Cerebellar nuclear complex (tissue), 1 donor: ENCODE measurements at regions not wholly inside any gene's neighbourhood (a gene's known extent, or its start where the extent isn't known, plus 50 kb on each side); places are given as distances from the start of the nearest gene placed in this dataset.

Experiments used
- DNase-seq, 2 experiments: peaks; one replicate each; lab custom pipeline; 2025; lab: John Stamatoyannopoulos, UW

DNA sequence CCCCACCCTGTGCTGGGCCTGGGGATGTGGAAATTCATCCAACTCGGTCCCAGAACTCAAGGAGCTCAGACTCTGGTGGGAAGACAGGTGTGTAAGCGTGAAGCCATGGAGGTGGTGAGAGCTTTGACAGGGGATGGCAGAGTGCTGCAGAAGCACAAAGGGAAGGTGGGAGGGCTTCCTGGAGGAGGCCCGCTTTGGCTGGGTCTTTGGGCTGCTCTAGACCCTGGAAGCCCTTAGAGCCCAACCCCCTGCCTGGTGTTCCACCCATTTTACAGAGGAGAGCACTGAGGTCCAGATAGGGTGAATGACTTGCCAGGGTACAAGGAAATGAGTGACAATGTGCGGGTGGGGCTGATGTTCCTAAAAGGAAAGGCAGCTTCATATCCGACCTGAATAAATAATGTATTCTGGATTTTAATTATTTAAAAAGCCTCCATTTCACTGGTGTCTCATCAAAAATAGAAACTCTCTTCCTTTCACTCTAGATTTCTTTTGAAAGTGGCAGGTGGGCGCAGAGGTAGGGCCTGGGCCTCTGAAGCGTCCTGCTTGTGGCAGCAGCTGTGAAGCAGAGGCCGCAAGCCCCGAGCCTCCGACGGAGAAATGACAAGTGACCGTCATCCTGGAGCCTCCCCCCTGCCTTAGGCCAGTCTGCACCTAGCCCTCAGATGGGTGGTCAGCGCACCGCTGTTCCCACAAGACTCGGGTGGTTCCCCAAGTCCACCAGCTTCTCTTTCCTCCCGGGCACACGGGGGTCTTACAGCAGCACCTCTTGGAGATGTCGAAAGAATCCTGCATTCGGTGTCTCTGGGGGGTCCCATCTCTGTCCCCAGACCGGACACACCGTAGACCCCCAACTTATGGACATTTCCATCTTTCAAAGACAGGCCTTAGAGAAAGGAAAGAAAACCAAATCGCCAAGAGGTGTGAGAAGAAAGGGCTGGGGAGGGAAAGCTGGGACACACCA lies 71.0 kb upstream of the TAF1B start:
- DNase-seq = no peak

DNA sequence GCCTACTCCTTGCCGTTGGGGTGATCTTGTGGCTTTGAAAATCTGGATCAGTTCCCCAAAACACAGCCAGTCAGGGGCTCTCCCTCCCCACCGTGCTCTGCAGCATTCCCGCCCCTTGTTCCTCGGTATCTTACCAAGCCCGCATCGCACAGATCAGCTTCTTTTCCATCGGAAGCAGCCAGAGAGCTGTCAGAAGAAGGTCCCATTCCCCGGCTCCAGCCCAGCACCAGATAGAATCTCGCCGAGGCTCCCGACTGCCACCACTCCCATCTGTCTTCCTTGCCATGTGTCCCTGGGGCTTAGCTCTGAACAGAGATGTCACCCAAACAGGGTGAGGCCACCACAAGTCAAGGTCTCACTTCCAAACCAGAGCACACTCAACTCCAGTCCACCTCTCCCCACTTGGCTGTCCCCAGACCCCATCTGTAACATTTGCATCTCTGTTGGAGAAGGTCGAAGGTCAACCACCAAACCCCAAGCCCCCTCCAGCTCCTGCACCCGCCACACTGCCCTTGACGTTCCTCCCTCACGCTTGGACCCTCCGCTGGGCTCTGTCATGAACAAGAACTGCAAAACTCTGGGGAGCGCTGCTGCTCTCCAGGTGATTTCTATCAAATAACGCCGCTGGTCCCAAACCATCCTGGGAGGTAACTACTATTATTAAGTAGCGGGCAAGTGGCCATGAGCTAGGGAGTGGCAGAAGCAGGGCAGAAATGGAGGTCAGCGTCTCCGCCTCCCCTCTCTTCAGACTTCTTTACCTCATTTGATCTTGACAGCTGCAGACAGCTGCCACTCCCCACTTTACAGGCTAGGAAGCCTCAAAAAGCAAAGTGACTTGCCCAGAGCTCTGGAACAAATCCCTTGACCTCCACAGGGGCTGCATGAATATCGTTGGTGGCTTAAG lies 70.0 kb upstream of the TAF1B start:
- DNase-seq = no peak

- no peak for DNase-seq
These were observed 69.4 kb upstream of the TAF1B start for GRCh38 chr2:9773903-9774239.

- no peak for DNase-seq
These were observed 69.0 kb upstream of the TAF1B start for GRCh38 chr2:9774266-9774665.

GRCh38 chr2:9775351-9775750 lies 67.9 kb upstream of the TAF1B start:
- DNase-seq = no peak

- no peak for DNase-seq
These were observed 67.1 kb upstream of the TAF1B start for GRCh38 chr2:9775999-9776712.

GRCh38 chr2:9777081-9777480 lies 66.2 kb upstream of the TAF1B start:
- no peak for DNase-seq

- DNase-seq = no peak
These were observed 65.3 kb upstream of the TAF1B start for GRCh38 chr2:9778012-9778411.

GRCh38 chr2:9778471-9779316 lies 64.6 kb upstream of the TAF1B start:
- no peak for DNase-seq

DNA sequence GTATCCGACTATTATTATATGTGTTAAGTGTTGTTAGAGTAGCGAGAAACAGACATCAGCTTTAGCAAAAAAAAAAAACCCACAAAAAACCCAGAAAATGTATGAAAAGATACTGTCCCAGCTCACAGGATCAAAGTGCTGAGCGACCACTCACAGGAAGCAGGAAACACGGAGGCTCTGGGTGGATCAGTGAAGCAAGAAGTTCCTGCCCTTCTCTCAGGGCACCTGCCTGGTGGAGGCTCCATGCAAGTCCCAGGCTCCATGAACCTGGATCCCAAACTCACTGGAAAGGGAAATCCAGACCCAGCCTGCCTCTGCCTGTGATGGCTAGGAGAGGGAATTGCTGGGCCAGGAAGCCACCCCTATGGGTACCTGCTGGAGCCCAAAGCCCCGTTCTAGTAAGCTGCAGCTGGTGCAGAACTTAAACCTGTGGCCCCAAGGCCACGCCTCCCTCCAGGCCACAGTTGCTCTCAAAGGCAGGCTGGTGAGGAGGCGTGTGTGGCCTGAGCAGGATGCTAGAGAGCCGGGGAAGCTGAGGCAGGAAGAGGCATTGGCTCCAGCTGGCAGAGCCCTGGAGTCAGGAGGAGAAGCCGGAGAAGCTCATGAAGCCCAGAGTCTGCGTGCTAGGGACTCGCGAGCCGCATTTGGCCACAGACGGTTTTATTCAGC lies 63.5 kb upstream of the TAF1B start:
- DNase-seq = no peak

DNA sequence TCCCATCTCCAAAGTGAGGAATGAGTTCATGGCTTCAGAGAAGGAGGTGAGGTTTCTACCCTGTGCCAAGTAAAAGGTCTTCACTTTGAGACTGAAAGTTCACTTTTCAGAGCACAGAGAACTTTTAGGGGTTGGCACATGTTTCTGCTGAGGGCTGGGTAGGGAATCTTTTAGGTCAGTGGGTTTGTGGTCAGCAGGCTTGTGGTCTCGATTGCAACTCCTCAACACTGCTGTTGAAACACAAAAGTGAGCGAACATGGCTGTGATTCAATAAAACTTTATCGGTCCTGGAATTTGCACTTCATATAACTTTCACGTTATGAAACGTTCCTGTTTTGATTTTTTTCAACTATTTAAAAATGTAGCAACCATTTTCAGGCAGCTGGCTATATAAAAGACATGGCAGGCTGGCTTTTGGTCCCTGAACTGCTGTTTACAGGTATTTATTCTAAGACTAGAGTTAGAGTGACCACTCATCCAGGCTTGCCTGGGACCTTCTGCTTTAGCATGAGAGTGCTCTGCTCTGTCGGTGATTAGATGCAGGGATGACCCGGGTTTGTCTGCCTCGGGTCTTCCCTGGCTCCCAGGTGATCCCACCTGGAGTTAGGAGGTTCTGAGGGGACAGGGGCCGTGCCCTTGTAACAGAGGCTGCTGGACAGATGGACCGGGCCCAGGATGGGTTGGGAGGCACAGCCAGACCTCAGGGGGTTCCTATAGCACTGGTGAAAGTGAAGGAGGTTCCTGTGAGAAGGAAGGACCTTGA lies 62.7 kb upstream of the TAF1B start:
- no peak for DNase-seq

GRCh38 chr2:9781252-9781651 lies 62.0 kb upstream of the TAF1B start:
- DNase-seq = no peak

DNA sequence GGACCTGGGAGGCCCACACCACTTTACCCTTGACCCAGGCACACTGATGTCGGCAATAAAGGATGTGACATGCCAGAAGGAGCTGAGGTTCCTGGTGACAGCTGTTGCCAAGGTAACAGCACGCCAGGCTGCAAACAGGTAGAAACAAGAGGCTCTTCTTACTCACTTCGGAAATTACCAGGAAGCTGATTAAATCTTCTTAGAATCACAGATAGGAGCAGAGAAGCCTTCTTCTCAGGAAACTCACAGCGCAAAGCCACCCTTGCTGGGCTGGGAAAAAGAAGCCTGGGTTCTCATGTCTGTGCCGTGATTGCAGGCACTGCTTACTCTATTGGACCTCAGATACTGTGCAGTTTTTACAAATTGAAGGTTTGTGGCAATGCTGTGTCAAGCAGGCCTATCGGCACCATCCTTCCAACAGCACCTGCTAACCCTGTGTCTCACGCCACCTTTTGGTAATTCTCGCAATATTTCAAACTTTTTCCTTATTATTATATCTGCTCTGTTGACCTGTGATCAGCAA lies 61.0 kb upstream of the TAF1B start:
- DNase-seq = no peak

GRCh38 chr2:9789371-9789770 lies 53.9 kb upstream of the TAF1B start:
- DNase-seq = no peak

DNA sequence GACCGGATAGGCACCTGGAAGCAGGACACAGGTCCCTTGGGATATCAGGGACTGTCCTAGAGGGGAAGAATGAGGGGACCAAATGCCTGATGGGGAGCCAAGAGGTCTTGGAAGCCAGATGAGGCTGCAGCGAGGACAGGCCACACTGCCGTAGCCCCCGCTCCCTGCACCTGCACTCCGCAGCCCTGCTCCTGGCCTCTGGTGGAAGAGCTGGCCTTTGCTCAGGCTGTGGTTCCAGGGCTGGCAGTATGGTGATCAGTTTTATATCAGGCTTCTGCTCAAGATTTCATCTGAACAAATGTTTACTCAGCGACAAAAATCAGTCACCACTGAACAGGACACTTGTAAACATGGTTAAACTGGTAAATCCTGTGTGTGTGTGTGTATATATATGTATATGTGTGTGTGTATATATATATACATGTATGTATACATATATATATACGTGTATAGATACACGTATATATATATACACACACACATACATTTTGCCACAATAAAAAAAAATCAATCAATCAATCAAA lies 52.5 kb upstream of the TAF1B start:
- DNase-seq = no peak

- DNase-seq = no peak
These were observed 51.6 kb upstream of the TAF1B start for GRCh38 chr2:9791711-9792110.

- DNase-seq = no peak
These were observed 49.9 kb upstream of the TAF1B start for GRCh38 chr2:9793156-9793917.
